ENCODE measurements at regions not wholly inside any gene's neighbourhood (a gene's known extent, or its start where the extent isn't known, plus 50 kb on each side); places are given as distances from the start of the nearest gene placed in this dataset.

GRCh38 chr9:108565651-108566378 lies 290.0 kb downstream of the ACTL7B start:
- TF ChIP-seq, protein P1, sequence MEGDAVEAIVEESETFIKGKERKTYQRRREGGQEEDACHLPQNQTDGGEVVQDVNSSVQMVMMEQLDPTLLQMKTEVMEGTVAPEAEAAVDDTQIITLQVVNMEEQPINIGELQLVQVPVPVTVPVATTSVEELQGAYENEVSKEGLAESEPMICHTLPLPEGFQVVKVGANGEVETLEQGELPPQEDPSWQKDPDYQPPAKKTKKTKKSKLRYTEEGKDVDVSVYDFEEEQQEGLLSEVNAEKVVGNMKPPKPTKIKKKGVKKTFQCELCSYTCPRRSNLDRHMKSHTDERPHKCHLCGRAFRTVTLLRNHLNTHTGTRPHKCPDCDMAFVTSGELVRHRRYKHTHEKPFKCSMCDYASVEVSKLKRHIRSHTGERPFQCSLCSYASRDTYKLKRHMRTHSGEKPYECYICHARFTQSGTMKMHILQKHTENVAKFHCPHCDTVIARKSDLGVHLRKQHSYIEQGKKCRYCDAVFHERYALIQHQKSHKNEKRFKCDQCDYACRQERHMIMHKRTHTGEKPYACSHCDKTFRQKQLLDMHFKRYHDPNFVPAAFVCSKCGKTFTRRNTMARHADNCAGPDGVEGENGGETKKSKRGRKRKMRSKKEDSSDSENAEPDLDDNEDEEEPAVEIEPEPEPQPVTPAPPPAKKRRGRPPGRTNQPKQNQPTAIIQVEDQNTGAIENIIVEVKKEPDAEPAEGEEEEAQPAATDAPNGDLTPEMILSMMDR (IDR thresholded peaks at IDR 0.05), result peak; percentile 42 to 76 (median 60)
- no peak for TF ChIP-seq POLR2A (IDR thresholded peaks at IDR 0.05)
- TF ChIP-seq EP300 (IDR thresholded peaks at IDR 0.05), result no peak
